GM23338 (cell line): ENCODE measurements at regions not wholly inside any gene's neighbourhood (a gene's known extent, or its start where the extent isn't known, plus 50 kb on each side); places are given as distances from the start of the nearest gene placed in this dataset.

Source experiments
- ATAC-seq: fragments of 200-7000 bp; cut with Tn5 transposase; 3 replicates; pipeline ENCODE4 v1.9.1; 2020
- DNase-seq: peaks from one replicate; pipeline ENCODE4 v3.0.0-alpha.2; 2015; ENCODE audit warnings: low spot score
- H2AFZ ChIP-seq: fragments of 200-600 bp; sonication (generic); 2 replicates; pipeline ENCODE4 v1.8.0; 2016; ENCODE audit warnings: antibody characterized with exemption, mild to moderate bottlenecking, moderate library complexity
- H3F3A ChIP-seq: fragments of 200-600 bp; sonication (generic); replicated peaks from 2 replicates; pipeline ENCODE4 v1.8.0; 2017; ENCODE audit warnings: antibody characterized with exemption, mixed run types, low read depth
- H3K27ac ChIP-seq: fragments of 200-600 bp; sonication (generic); 2 replicates; pipeline ENCODE4 v1.6.1; 2016; ENCODE audit warnings: low read depth
- H3K27me3 ChIP-seq: fragments of 200-600 bp; sonication (generic); 2 replicates; pipeline ENCODE4 v1.8.0; 2016; ENCODE audit warnings: mild to moderate bottlenecking, mixed run types, moderate library complexity; ENCODE audit not compliant: insufficient read depth
- H3K36me3 ChIP-seq: fragments of 200-600 bp; sonication (generic); 2 replicates; pipeline ENCODE4 v1.8.0; 2016; ENCODE audit warnings: mild to moderate bottlenecking; ENCODE audit not compliant: insufficient read depth
- H3K4me1 ChIP-seq: fragments of 200-600 bp; sonication (generic); 2 replicates; pipeline ENCODE4 v1.8.0; 2016; ENCODE audit warnings: mild to moderate bottlenecking, moderate library complexity; ENCODE audit not compliant: insufficient read depth
- H3K4me2 ChIP-seq: fragments of 200-600 bp; sonication (generic); 2 replicates; pipeline ENCODE4 v1.7.1; 2017; ENCODE audit warnings: mixed run types
- H3K4me3 ChIP-seq: fragments of 200-600 bp; sonication (generic); 2 replicates; pipeline ENCODE4 v1.6.1; 2016; ENCODE audit warnings: mixed run types
- H3K79me2 ChIP-seq: fragments of 200-600 bp; sonication (generic); replicated peaks from 2 replicates; pipeline ENCODE4 v1.8.0; 2017; ENCODE audit warnings: mild to moderate bottlenecking; ENCODE audit not compliant: insufficient read depth
- H3K9me2 ChIP-seq: fragments of 200-600 bp; sonication (generic); 2 replicates; pipeline ENCODE4 v1.8.0; 2017; ENCODE audit not compliant: insufficient read depth
- H4K20me1 ChIP-seq: fragments of 200-600 bp; sonication (generic); replicated peaks from 2 replicates; pipeline ENCODE4 v1.8.0; 2017; ENCODE audit warnings: mild to moderate bottlenecking; ENCODE audit not compliant: insufficient read depth
- H3K27ac Mint-ChIP-seq: 2 replicates; pipeline ENCODE4 v1.8.0; 2020; ENCODE audit warnings: inconsistent platforms, mild to moderate bottlenecking, moderate library complexity, mixed read lengths
- H3K27me3 Mint-ChIP-seq: 3 replicates; pipeline ENCODE4 v1.8.0; 2022; ENCODE audit warnings: low read depth, mild to moderate bottlenecking, moderate library complexity, mixed read lengths, inconsistent platforms; ENCODE audit not compliant: insufficient read depth, poor library complexity
- H3K36me3 Mint-ChIP-seq: 3 replicates; pipeline ENCODE4 v1.8.0; 2021; ENCODE audit warnings: low read depth, mild to moderate bottlenecking, inconsistent platforms, moderate library complexity, mixed read lengths
- H3K4me1 Mint-ChIP-seq: 3 replicates; pipeline ENCODE4 v1.8.0; 2020; ENCODE audit warnings: mild to moderate bottlenecking, inconsistent platforms, mixed read lengths
- H3K4me3 Mint-ChIP-seq: 3 replicates; pipeline ENCODE4 v1.8.0; 2021; ENCODE audit warnings: moderate library complexity, mild to moderate bottlenecking, inconsistent platforms, mixed read lengths
- H3K9me3 Mint-ChIP-seq: 3 replicates; pipeline ENCODE4 v1.8.0; 2020; ENCODE audit warnings: moderate library complexity, mild to moderate bottlenecking, inconsistent platforms, mixed read lengths
- EZH2 ChIP-seq: fragments of 200-600 bp; sonication (generic); IDR thresholded peaks from one replicate; pipeline ENCODE4 v1.8.0; 2017; ENCODE audit warnings: antibody characterized with exemption, mild to moderate bottlenecking, low read depth; ENCODE audit not compliant: unreplicated experiment
- EZH2phosphoT487 ChIP-seq: fragments of 200-600 bp; sonication (generic); IDR thresholded peaks from one replicate; pipeline ENCODE4 v1.8.1; 2018; ENCODE audit warnings: antibody characterized with exemption; ENCODE audit not compliant: unreplicated experiment
- JUNB ChIP-seq: IDR thresholded peaks from one replicate; pipeline ENCODE4 v1.6.1; 2016; ENCODE audit warnings: antibody characterized with exemption; ENCODE audit not compliant: unreplicated experiment
- NANOG ChIP-seq: IDR thresholded peaks from 2 replicates; pipeline ENCODE4 v1.6.1; 2016; ENCODE audit warnings: antibody characterized with exemption, borderline replicate concordance
- POLR2AphosphoS5 ChIP-seq: IDR thresholded peaks from 2 replicates; pipeline ENCODE4 v1.6.1; 2016; ENCODE audit warnings: antibody characterized with exemption, low read depth
- STAT1 ChIP-seq: IDR thresholded peaks from one replicate; pipeline ENCODE4 v1.6.1; 2016; ENCODE audit warnings: antibody characterized with exemption; ENCODE audit not compliant: unreplicated experiment
- ZNF114 ChIP-seq: fragments of 250-450 bp; sonication (Bioruptor Pico); IDR thresholded peaks from 2 replicates; pipeline ENCODE4 v1.5.0; 2020; ENCODE audit warnings: mild to moderate bottlenecking, moderate library complexity
- TF ChIP-seq, protein P1 (sequence below): fragments of 250-450 bp; sonication (Bioruptor Pico); IDR thresholded peaks from 2 replicates; pipeline ENCODE4 v1.5.0; 2020; ENCODE audit warnings: mild to moderate bottlenecking, moderate library complexity
- TF ChIP-seq, protein P2 (sequence below), 2 experiments: fragments of 200-600 bp in 1 of 2; sonication (generic) in 1 of 2; conservative IDR thresholded peaks; 2 replicates each; pipeline versions ENCODE4 v1.5.1 to v1.6.1; 2016 to 2017; ENCODE audit warnings: antibody characterized with exemption in 2 of 2, low read depth in 2 of 2, mild to moderate bottlenecking in 2 of 2, moderate library complexity in 1 of 2
- TF ChIP-seq, protein P3 (sequence below): IDR thresholded peaks from one replicate; pipeline ENCODE4 v1.6.1; 2018; ENCODE audit warnings: antibody characterized with exemption; ENCODE audit not compliant: unreplicated experiment

GRCh38 chr17:79218175-79218824, 143.7 kb downstream of the ENGASE start (continued):
- TF ChIP-seq, protein P1, sequence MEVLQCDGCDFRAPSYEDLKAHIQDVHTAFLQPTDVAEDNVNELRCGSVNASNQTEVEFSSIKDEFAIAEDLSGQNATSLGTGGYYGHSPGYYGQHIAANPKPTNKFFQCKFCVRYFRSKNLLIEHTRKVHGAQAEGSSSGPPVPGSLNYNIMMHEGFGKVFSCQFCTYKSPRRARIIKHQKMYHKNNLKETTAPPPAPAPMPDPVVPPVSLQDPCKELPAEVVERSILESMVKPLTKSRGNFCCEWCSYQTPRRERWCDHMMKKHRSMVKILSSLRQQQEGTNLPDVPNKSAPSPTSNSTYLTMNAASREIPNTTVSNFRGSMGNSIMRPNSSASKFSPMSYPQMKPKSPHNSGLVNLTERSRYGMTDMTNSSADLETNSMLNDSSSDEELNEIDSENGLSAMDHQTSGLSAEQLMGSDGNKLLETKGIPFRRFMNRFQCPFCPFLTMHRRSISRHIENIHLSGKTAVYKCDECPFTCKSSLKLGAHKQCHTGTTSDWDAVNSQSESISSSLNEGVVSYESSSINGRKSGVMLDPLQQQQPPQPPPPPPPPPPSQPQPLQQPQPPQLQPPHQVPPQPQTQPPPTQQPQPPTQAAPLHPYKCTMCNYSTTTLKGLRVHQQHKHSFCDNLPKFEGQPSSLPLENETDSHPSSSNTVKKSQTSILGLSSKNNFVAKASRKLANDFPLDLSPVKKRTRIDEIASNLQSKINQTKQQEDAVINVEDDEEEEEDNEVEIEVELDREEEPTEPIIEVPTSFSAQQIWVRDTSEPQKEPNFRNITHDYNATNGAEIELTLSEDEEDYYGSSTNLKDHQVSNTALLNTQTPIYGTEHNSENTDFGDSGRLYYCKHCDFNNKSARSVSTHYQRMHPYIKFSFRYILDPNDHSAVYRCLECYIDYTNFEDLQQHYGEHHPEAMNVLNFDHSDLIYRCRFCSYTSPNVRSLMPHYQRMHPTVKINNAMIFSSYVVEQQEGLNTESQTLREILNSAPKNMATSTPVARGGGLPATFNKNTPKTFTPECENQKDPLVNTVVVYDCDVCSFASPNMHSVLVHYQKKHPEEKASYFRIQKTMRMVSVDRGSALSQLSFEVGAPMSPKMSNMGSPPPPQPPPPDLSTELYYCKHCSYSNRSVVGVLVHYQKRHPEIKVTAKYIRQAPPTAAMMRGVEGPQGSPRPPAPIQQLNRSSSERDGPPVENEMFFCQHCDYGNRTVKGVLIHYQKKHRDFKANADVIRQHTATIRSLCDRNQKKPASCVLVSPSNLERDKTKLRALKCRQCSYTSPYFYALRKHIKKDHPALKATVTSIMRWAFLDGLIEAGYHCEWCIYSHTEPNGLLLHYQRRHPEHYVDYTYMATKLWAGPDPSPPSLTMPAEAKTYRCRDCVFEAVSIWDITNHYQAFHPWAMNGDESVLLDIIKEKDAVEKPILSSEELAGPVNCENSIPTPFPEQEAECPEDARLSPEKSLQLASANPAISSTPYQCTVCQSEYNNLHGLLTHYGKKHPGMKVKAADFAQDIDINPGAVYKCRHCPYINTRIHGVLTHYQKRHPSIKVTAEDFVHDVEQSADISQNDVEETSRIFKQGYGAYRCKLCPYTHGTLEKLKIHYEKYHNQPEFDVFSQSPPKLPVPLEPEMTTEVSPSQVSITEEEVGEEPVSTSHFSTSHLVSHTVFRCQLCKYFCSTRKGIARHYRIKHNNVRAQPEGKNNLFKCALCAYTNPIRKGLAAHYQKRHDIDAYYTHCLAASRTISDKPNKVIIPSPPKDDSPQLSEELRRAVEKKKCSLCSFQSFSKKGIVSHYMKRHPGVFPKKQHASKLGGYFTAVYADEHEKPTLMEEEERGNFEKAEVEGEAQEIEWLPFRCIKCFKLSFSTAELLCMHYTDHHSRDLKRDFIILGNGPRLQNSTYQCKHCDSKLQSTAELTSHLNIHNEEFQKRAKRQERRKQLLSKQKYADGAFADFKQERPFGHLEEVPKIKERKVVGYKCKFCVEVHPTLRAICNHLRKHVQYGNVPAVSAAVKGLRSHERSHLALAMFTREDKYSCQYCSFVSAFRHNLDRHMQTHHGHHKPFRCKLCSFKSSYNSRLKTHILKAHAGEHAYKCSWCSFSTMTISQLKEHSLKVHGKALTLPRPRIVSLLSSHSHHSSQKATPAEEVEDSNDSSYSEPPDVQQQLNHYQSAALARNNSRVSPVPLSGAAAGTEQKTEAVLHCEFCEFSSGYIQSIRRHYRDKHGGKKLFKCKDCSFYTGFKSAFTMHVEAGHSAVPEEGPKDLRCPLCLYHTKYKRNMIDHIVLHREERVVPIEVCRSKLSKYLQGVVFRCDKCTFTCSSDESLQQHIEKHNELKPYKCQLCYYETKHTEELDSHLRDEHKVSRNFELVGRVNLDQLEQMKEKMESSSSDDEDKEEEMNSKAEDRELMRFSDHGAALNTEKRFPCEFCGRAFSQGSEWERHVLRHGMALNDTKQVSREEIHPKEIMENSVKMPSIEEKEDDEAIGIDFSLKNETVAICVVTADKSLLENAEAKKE (CRISPR knock-in tag), result no peak
- TF ChIP-seq JUNB, result no peak
- no peak for TF ChIP-seq ZNF114 (CRISPR knock-in tag)
- no peak for TF ChIP-seq EZH2phosphoT487
- TF ChIP-seq EZH2, result no peak

DNA sequence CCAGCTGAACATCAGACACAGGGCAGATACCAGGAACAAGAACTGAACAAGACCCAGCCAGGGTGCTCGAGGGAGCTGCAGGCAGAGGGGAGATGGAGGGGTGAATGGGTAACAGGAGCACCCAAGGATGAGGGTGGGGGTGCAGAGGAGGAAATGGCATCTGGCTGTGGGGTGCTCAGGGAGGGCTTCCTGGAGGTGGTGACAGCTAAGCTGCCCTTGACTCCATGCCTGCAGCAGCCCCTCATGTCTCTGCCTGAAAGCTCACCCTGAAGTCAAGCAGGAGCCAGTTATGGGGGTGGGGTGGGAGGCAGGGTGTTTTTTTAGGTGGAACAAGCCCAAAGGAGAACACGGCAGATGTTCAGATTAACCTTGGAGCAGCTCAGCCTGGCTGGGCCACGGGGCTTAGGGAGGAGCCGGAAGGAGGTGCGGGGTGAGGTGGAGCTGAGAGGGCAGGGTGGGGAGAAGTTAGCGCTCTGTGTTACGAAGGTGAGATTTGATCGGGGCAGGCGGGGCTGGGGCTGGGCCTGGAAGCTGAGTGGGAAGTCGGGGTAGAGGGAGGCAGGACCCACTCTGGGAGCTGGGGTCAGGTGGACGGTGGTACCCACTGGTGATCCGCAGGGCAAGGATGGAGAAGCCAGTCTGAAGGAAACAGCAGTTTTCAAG, 143.0 kb downstream of the ENGASE start:
- Histone ChIP-seq H3K27ac (no peak overlapping the region), H3K9me2 (no peaks in the 10 kb centered on the region), H3K4me1 (peaks cover 42% of the 10 kb centered on the region), H3F3A (peaks cover 3% of the 10 kb centered on the region; the same call in 1 of the 2 replicates), H2AFZ (no peak overlapping the region), H3K27me3 (no peaks in the 10 kb centered on the region), H3K4me2 (no peak overlapping the region), H3K36me3 (no peaks in the 10 kb centered on the region), H3K79me2 (no peaks in the 10 kb centered on the region), H4K20me1 (no peaks in the 10 kb centered on the region), H3K4me3 (no peak overlapping the region)
- no peak overlapping the region; the same call in 2 of the 3 replicates for H3K4me3 Mint-ChIP-seq
- ATAC-seq (no peak), DNase-seq (no peak)
- peaks cover 50% of the 10 kb centered on the region for H3K4me1 Mint-ChIP-seq
- no peak overlapping the region for H3K27ac Mint-ChIP-seq
- H3K36me3 Mint-ChIP-seq, result no peaks in the 10 kb centered on the region
- H3K9me3 Mint-ChIP-seq, result no peaks in the 10 kb centered on the region; the same call in 2 of the 3 replicates
- H3K27me3 Mint-ChIP-seq, result peaks cover 11% of the 10 kb centered on the region
- no peak for TF ChIP-seq JUNB
- TF ChIP-seq NANOG, result no peak
- TF ChIP-seq, protein P2, sequence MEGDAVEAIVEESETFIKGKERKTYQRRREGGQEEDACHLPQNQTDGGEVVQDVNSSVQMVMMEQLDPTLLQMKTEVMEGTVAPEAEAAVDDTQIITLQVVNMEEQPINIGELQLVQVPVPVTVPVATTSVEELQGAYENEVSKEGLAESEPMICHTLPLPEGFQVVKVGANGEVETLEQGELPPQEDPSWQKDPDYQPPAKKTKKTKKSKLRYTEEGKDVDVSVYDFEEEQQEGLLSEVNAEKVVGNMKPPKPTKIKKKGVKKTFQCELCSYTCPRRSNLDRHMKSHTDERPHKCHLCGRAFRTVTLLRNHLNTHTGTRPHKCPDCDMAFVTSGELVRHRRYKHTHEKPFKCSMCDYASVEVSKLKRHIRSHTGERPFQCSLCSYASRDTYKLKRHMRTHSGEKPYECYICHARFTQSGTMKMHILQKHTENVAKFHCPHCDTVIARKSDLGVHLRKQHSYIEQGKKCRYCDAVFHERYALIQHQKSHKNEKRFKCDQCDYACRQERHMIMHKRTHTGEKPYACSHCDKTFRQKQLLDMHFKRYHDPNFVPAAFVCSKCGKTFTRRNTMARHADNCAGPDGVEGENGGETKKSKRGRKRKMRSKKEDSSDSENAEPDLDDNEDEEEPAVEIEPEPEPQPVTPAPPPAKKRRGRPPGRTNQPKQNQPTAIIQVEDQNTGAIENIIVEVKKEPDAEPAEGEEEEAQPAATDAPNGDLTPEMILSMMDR (conservative IDR thresholded peaks at IDR 0.05; ENCODE audit: low read depth in 2 of 2), result no peak
- no peak for TF ChIP-seq POLR2AphosphoS5
- TF ChIP-seq, protein P3, sequence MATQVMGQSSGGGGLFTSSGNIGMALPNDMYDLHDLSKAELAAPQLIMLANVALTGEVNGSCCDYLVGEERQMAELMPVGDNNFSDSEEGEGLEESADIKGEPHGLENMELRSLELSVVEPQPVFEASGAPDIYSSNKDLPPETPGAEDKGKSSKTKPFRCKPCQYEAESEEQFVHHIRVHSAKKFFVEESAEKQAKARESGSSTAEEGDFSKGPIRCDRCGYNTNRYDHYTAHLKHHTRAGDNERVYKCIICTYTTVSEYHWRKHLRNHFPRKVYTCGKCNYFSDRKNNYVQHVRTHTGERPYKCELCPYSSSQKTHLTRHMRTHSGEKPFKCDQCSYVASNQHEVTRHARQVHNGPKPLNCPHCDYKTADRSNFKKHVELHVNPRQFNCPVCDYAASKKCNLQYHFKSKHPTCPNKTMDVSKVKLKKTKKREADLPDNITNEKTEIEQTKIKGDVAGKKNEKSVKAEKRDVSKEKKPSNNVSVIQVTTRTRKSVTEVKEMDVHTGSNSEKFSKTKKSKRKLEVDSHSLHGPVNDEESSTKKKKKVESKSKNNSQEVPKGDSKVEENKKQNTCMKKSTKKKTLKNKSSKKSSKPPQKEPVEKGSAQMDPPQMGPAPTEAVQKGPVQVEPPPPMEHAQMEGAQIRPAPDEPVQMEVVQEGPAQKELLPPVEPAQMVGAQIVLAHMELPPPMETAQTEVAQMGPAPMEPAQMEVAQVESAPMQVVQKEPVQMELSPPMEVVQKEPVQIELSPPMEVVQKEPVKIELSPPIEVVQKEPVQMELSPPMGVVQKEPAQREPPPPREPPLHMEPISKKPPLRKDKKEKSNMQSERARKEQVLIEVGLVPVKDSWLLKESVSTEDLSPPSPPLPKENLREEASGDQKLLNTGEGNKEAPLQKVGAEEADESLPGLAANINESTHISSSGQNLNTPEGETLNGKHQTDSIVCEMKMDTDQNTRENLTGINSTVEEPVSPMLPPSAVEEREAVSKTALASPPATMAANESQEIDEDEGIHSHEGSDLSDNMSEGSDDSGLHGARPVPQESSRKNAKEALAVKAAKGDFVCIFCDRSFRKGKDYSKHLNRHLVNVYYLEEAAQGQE, result no peak
- no peak for TF ChIP-seq STAT1
- no peak for TF ChIP-seq ZNF114 (CRISPR knock-in tag)
- TF ChIP-seq EZH2, result no peak
